ENCODE measurements at regions not wholly inside any gene's neighbourhood (a gene's known extent, or its start where the extent isn't known, plus 50 kb on each side); places are given as distances from the start of the nearest gene placed in this dataset.

- TF ChIP-seq, protein P1, sequence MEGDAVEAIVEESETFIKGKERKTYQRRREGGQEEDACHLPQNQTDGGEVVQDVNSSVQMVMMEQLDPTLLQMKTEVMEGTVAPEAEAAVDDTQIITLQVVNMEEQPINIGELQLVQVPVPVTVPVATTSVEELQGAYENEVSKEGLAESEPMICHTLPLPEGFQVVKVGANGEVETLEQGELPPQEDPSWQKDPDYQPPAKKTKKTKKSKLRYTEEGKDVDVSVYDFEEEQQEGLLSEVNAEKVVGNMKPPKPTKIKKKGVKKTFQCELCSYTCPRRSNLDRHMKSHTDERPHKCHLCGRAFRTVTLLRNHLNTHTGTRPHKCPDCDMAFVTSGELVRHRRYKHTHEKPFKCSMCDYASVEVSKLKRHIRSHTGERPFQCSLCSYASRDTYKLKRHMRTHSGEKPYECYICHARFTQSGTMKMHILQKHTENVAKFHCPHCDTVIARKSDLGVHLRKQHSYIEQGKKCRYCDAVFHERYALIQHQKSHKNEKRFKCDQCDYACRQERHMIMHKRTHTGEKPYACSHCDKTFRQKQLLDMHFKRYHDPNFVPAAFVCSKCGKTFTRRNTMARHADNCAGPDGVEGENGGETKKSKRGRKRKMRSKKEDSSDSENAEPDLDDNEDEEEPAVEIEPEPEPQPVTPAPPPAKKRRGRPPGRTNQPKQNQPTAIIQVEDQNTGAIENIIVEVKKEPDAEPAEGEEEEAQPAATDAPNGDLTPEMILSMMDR (IDR thresholded peaks at IDR 0.05) = no peak
- no peak for TF ChIP-seq RAD21 (IDR thresholded peaks at IDR 0.05; ENCODE audit: low read length)
- TF ChIP-seq ELF1 (IDR thresholded peaks at IDR 0.05) = no peak
- peak; percentile 60; the same call in 1 of the 2 replicates for TF ChIP-seq TEAD4 (IDR thresholded peaks at IDR 0.05; ENCODE audit: borderline replicate concordance, insufficient read depth)
- no peak for TF ChIP-seq POLR2AphosphoS5 (IDR thresholded peaks at IDR 0.05; ENCODE audit: low read depth, low read length)
- no peak for TF ChIP-seq SMC3 (IDR thresholded peaks at IDR 0.05; ENCODE audit: low read depth, low read length)
- TF ChIP-seq REST (IDR thresholded peaks at IDR 0.05; ENCODE audit: low read depth, low read length) = no peak
- no peak for TF ChIP-seq YY1 (IDR thresholded peaks at IDR 0.05; ENCODE audit: low read depth)
- TF ChIP-seq TAF1 (IDR thresholded peaks at IDR 0.05; ENCODE audit: borderline replicate concordance, low read depth, low read length) = no peak
These were observed 86.0 kb downstream of the ZNF608 start for GRCh38 chr5:124660229-124661093.

Data from SK-N-SH (cell line).